Mucosa of rectum (tissue), 2 donors: ENCODE measurements at regions not wholly inside any gene's neighbourhood (a gene's known extent, or its start where the extent isn't known, plus 50 kb on each side); places are given as distances from the start of the nearest gene placed in this dataset.

Experiments
- H3K27ac ChIP-seq, 2 donors: one replicate each; pipeline ENCODE4 v1.7.0; 2013; ENCODE audit warnings: inconsistent platforms in 2 of 2, low read depth in 2 of 2, low read length in 2 of 2
- H3K27me3 ChIP-seq, 2 donors: one replicate each; pipeline ENCODE4 v1.7.0; 2013; ENCODE audit warnings: low read length in 2 of 2; ENCODE audit not compliant: control insufficient read depth in 2 of 2, insufficient read depth in 2 of 2
- H3K36me3 ChIP-seq, 2 donors: one replicate each; pipeline ENCODE4 v1.7.0; 2013; ENCODE audit warnings: low read length in 2 of 2; ENCODE audit not compliant: control insufficient read depth in 2 of 2, insufficient read depth in 2 of 2
- H3K4me1 ChIP-seq, 2 donors: one replicate each; pipeline ENCODE4 v1.7.0; 2013; ENCODE audit warnings: low read length in 2 of 2, mild to moderate bottlenecking in 1 of 2; ENCODE audit not compliant: control insufficient read depth in 2 of 2, insufficient read depth in 2 of 2
- H3K4me3 ChIP-seq, 2 donors: one replicate each; pipeline ENCODE4 v1.7.0; 2013; ENCODE audit warnings: low read length in 2 of 2
- H3K9ac ChIP-seq, 2 donors: one replicate each; pipeline ENCODE4 v1.7.0; 2013; ENCODE audit warnings: low read length in 2 of 2, low read depth in 1 of 2, mild to moderate bottlenecking in 1 of 2
- H3K9me3 ChIP-seq, 2 donors: one replicate each; pipeline ENCODE4 v1.7.0; 2013; ENCODE audit warnings: low read length in 2 of 2; ENCODE audit not compliant: control insufficient read depth in 2 of 2
- donor health status: healthy.
- donor health status: Normal muscosa, but diverticular disease.

DNA sequence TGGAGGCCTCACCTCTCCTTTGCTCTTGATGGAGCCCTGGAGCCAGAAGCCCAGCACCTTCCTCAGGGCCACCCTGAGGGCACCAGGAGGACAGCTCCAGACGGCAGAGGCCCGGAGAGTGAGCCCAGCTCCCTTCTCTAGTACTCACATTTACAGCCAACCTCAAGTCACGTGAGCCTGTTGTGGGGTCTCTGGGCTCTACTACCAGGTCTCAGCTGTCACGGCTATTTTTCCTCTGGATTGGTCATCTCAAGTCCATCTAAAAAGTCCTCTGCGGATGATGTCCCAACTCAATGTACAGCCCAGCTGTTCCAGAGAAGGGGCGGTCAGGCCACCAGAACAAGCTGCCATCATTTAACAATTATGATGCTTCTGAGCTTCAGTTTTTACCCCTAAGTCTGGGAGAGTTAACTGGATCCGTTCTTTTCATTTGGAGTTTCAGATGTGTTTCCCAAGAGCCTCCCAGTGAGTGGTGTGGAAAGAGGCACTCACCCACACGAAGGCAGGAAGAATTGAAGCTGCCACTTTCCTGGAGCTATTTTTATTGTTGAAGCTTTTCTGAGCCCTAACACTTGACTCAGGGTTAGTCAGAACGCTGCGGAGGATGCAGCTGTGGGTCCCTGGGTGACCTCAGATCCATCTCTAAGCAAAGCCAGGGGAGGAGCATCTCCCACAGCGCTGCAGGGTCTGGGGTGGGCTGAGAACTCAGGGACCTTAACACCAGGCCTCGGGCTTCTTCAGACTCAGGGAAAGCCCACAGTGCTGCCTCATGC is 143.5 kb upstream of the UBL3 start:
- H3K36me3 ChIP-seq, result no peaks in the 10 kb centered on the region
- H3K9me3 ChIP-seq, result no peaks in the 10 kb centered on the region
- H3K4me3 ChIP-seq, result no peak overlapping the region
- H3K27ac ChIP-seq, result no peak overlapping the region
- H3K4me1 ChIP-seq, result no peaks in the 10 kb centered on the region
- no peak overlapping the region for H3K9ac ChIP-seq
- no peaks in the 10 kb centered on the region for H3K27me3 ChIP-seq

DNA sequence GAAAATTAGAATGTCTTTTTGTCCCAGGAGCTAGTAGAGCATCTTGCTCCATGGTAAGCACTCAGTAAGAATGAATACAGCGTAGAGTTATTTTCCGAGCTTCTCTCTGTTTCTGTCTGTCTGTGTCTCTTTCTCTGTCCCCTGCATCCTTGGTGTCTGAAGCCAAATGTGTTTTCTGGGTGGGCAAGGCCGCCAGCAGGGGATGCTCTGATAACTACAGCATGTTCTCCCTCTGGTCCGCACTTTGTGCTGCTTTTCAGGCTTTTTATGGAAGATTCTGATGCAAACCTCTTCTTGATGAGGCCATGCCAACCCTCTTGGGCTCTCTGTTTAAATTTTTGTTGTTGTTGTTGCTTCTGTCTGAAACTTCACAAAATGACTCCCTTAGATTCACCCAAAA is 142.8 kb upstream of the UBL3 start:
- H3K4me3 ChIP-seq, result no peak overlapping the region
- H3K4me1 ChIP-seq, result no peaks in the 10 kb centered on the region
- H3K36me3 ChIP-seq, result no peaks in the 10 kb centered on the region
- no peak overlapping the region for H3K9ac ChIP-seq
- H3K9me3 ChIP-seq, result no peaks in the 10 kb centered on the region
- H3K27ac ChIP-seq, result no peak overlapping the region
- H3K27me3 ChIP-seq, result no peaks in the 10 kb centered on the region

DNA sequence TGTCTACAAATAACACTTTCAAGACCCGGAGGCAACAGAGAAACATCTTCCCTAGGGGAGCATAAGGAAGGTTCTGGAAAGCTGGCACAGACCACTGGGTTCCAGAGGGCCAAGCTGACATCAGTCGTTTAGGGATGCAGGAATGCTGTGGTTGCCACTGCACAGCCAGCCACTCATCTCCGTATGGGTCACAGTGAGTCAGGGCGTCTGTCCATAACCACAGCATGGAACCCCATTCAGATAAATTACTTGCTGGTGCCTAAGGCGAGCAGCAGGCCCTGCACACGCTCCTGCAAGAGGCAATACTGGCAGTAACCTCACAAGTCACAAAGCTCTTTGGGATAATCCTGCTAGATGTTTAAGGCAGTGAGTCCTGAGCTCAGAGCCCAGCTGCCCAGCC is 140.9 kb upstream of the UBL3 start:
- Histone ChIP-seq H3K27ac (no peak overlapping the region), H3K4me3 (no peak overlapping the region), H3K9ac (no peak overlapping the region), H3K27me3 (no peaks in the 10 kb centered on the region), H3K4me1 (no peaks in the 10 kb centered on the region), H3K36me3 (no peaks in the 10 kb centered on the region), H3K9me3 (no peaks in the 10 kb centered on the region)

DNA sequence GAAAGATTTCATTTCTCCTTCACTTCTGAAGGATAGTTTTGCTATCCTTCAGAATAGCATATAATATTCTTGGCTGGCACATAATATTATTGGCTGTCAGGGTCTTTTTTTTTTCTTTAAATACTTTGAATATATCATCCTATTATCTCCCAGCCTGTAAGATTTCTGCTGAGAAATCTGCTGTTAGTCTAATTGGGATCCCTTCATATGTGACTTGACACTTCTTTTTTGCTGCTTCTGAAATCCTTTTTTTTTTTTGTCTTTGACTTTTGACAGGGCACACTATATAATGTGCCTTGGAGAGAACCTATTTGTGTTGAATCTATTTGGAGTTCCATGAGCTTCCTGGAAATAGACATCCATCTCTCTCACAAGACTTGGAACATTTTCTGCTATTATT is 136.9 kb upstream of the UBL3 start:
- H3K9me3 ChIP-seq, result no peaks in the 10 kb centered on the region
- no peaks in the 10 kb centered on the region for H3K4me1 ChIP-seq
- H3K9ac ChIP-seq, result no peak overlapping the region
- H3K27me3 ChIP-seq, result peaks cover 0 to 2% of the 10 kb centered on the region in 2 donors
- H3K27ac ChIP-seq, result no peak overlapping the region
- H3K4me3 ChIP-seq, result no peak overlapping the region
- no peaks in the 10 kb centered on the region for H3K36me3 ChIP-seq

DNA sequence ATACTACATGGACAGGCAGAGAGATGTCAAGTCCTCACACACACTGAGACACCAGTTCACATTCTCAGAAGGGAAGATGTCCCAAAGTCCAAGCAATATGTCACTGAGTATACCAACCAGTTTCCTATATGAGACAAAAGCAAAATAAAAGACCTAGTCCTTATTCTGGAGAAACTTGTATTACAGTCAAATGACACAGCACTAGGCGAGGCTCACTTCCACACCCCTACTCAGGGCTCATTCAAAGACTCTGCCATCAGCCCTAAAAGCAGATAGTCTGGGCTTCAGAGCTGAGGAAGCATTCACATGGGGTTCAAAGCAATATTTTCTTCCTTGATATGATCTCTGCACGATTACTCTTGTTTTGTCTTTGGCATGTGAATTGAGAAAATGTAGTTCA is 129.9 kb upstream of the UBL3 start:
- Histone ChIP-seq H3K27ac (no peak overlapping the region), H3K27me3 (peaks cover 0 to 2% of the 10 kb centered on the region in 2 donors), H3K9me3 (no peaks in the 10 kb centered on the region), H3K9ac (no peak overlapping the region), H3K36me3 (no peaks in the 10 kb centered on the region), H3K4me3 (no peak overlapping the region), H3K4me1 (no peaks in the 10 kb centered on the region)

DNA sequence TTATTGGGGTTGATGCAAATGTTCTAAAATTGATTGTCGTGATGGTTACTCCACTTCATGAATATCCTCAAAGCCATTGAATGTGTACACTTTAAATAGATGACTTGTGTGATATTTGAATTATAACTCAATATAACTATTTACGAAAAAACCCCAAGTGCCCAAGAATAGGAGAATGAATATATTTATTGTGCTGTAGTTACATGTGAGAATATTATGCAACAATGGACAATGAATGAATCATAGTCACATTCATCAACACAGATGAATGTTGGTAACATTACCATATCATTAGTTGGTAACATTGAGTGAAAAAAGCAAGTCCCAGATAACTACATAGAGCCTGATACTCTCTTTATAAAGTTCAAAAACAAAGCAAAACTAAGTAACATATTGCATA is 127.8 kb upstream of the UBL3 start:
- Histone ChIP-seq H3K9ac (no peak overlapping the region), H3K4me1 (no peaks in the 10 kb centered on the region), H3K4me3 (no peak overlapping the region), H3K27ac (no peak overlapping the region), H3K36me3 (no peaks in the 10 kb centered on the region), H3K9me3 (no peaks in the 10 kb centered on the region), H3K27me3 (no peaks in the 10 kb centered on the region)

DNA sequence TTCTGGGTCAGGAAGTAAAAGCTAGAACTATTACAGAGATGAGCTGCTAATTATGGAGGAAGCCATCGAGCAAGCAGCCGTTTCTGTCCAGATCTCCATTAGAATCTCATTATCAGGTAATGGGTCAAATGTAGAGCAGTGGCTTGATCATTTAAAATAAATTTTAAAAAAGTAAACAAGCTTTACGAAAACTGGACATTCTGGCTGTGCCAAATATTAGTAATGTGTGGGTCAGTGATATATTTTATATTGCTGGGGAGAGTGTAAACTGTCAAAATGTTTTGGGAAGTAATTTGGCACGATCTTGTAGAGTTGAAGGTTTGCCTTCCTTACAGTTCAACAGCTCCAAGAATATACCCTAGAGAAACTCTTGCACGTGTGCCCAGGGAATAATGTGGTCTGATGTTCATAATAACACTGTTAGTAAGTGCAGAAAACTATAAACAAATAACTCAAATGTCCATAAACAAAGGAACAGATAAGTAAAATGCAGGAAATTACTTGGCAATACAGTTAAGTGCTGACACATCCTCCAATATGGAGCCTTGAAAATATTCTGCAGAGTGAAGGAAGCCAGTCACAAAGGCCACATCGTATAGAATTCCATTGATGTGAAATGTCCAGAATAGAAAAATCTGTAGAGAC is 127.2 kb upstream of the UBL3 start:
- no peaks in the 10 kb centered on the region for H3K27me3 ChIP-seq
- H3K27ac ChIP-seq, result no peak overlapping the region
- no peak overlapping the region for H3K9ac ChIP-seq
- no peak overlapping the region for H3K4me3 ChIP-seq
- no peaks in the 10 kb centered on the region for H3K36me3 ChIP-seq
- H3K4me1 ChIP-seq, result no peaks in the 10 kb centered on the region
- H3K9me3 ChIP-seq, result no peaks in the 10 kb centered on the region

DNA sequence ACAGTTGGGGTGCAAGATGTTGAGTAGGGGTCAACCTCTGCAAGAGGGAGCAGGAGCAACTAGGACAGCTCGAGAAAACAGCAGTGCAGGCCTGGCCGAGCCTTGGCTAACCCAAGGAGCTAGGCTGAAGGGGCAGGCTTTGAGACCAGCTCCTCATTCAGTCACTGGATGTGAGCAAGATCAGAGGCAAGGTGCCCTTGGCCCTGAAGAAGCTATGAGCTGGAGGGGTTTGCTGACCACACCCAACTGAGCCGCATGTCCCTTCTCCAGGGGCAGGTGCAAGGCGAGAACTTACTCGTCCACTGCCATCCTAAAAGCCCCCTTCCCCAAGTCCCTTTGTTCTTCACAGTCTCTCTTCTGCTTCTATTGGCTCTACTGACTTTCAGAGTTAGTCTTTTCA is 126.1 kb upstream of the UBL3 start:
- H3K9ac ChIP-seq, result no peak overlapping the region
- no peaks in the 10 kb centered on the region for H3K4me1 ChIP-seq
- H3K36me3 ChIP-seq, result no peaks in the 10 kb centered on the region
- no peaks in the 10 kb centered on the region for H3K27me3 ChIP-seq
- no peak overlapping the region for H3K27ac ChIP-seq
- H3K4me3 ChIP-seq, result no peak overlapping the region
- no peaks in the 10 kb centered on the region for H3K9me3 ChIP-seq

DNA sequence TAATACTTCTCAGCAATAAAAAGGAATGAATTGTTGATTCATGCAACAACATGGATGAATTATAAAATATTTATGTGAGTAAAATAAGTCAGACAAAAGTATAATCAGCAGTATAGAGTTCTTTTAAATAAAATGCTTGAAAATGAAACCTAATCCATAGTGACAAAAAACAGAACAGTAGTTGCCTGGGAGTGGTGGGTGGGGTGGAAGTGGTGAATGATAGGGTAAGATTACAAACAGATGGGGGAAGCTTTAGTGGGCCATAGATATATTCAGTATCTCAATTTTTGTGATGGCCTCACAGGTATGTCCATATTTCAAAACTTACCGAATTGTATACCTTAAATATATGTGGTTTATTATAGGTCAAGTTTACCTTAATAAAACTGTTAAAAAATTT is 124.9 kb upstream of the UBL3 start:
- Histone ChIP-seq H3K9ac (no peak overlapping the region), H3K36me3 (no peaks in the 10 kb centered on the region), H3K4me1 (no peaks in the 10 kb centered on the region), H3K27me3 (no peaks in the 10 kb centered on the region), H3K27ac (no peak overlapping the region), H3K9me3 (no peaks in the 10 kb centered on the region), H3K4me3 (no peak overlapping the region)

DNA sequence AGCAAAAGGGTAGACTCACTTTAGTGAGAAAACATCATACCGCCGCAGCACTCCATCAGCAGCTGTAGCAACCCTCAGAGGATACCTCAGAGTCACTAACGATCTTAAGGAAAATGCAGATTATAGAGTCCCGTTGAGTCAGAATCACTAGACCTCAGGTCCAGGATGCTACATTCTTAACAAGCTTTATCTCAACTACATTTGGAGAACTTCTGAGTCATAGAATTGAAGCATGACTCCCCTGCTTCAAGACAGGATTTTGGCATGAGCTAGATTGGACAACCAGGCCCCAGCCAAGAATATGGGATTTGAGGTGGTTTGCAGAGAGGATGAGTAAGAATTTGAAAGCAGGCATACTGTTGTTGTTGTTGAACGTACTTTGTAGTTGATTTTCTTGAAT is 118.9 kb upstream of the UBL3 start:
- no peaks in the 10 kb centered on the region for H3K36me3 ChIP-seq
- H3K9me3 ChIP-seq, result peaks cover 0 to 5% of the 10 kb centered on the region in 2 donors
- no peaks in the 10 kb centered on the region for H3K27me3 ChIP-seq
- no peak overlapping the region for H3K4me3 ChIP-seq
- H3K4me1 ChIP-seq, result no peaks in the 10 kb centered on the region
- no peak overlapping the region for H3K9ac ChIP-seq
- H3K27ac ChIP-seq, result no peak overlapping the region
